NCI-H526 (cell line): ENCODE measurements at regions not wholly inside any gene's neighbourhood (a gene's known extent, or its start where the extent isn't known, plus 50 kb on each side); places are given as distances from the start of the nearest gene placed in this dataset.

ENCODE experiments used
- DNase-seq, 2 experiments: peaks; one replicate each; lab custom pipeline; 2025; lab: John Stamatoyannopoulos, UW

- DNase-seq: no peak
These were observed 461.5 kb downstream of the MN1 start for GRCh38 chr22:27340047-27340446.

GRCh38 chr22:27344546-27344945 is 457.0 kb downstream of the MN1 start:
- DNase-seq: no peak

GRCh38 chr22:27345691-27346090 is 455.9 kb downstream of the MN1 start:
- DNase-seq: no peak

- no peak for DNase-seq
These were observed 453.6 kb downstream of the MN1 start for GRCh38 chr22:27347951-27348350.

- no peak for DNase-seq
These were observed 452.9 kb downstream of the MN1 start for GRCh38 chr22:27348634-27349033.

- DNase-seq: no peak
These were observed 452.1 kb downstream of the MN1 start for GRCh38 chr22:27349456-27349855.

GRCh38 chr22:27350306-27350705 is 451.2 kb downstream of the MN1 start:
- no peak for DNase-seq

GRCh38 chr22:27352426-27352825 is 449.1 kb downstream of the MN1 start:
- DNase-seq: no peak

- no peak for DNase-seq
These were observed 443.3 kb downstream of the MN1 start for GRCh38 chr22:27358096-27358870.

- DNase-seq: no peak
These were observed 431.3 kb downstream of the MN1 start for GRCh38 chr22:27370269-27370668.

GRCh38 chr22:27370987-27371386 is 430.6 kb downstream of the MN1 start:
- no peak for DNase-seq

GRCh38 chr22:27372364-27372763 is 429.2 kb downstream of the MN1 start:
- no peak for DNase-seq

- peak; percentile 93 to 94 for DNase-seq
These were observed 428.4 kb downstream of the MN1 start for GRCh38 chr22:27372969-27373670.

GRCh38 chr22:27377501-27378295 is 423.9 kb downstream of the MN1 start:
- peak in 1 of 2 experiments; percentile 28 for DNase-seq

GRCh38 chr22:27378311-27378800 is 423.2 kb downstream of the MN1 start:
- no peak for DNase-seq

- no peak for DNase-seq
These were observed 422.6 kb downstream of the MN1 start for GRCh38 chr22:27378995-27379394.

- no peak for DNase-seq
These were observed 420.7 kb downstream of the MN1 start for GRCh38 chr22:27380855-27381254.

- no peak for DNase-seq
These were observed 420.0 kb downstream of the MN1 start for GRCh38 chr22:27381552-27381951.

GRCh38 chr22:27381960-27382742 is 419.4 kb downstream of the MN1 start:
- no peak for DNase-seq

GRCh38 chr22:27382947-27383346 is 418.6 kb downstream of the MN1 start:
- DNase-seq: no peak

- DNase-seq: no peak
These were observed 417.7 kb downstream of the MN1 start for GRCh38 chr22:27383896-27384295.
